GM12878 (cell line): ENCODE measurements at regions not wholly inside any gene's neighbourhood (a gene's known extent, or its start where the extent isn't known, plus 50 kb on each side); places are given as distances from the start of the nearest gene placed in this dataset.

Experiments
- ATAC-seq: fragments of 200-7000 bp; cut with Tn5 transposase; 3 replicates; pipeline ENCODE4 v1.9.1; 2020; ENCODE audit warnings: mild to moderate bottlenecking, moderate library complexity
- BruUV-seq: library from RNA; stranded (reverse); fragments of 400-500 nt; replicated peaks from 2 replicates; lab custom pipeline; 2021; lab: Mats Ljungman, UMichigan
- CTCF ChIA-PET: fragments of 300-600 bp; sonication (Branson Sonifier 250); formaldehyde crosslinking; extraction: SDS; loops from one replicate; lab custom pipeline; 2021; ENCODE audit warnings: inconsistent platforms; lab: Yijun Ruan, JAX
- POLR2A ChIA-PET: fragments of 350-600 bp; formaldehyde crosslinking; extraction: SDS; loops from one replicate; lab custom pipeline; 2021; ENCODE audit warnings: inconsistent platforms; lab: Charles Lee
- RAD21 ChIA-PET: fragments of 300-600 bp; sonication (Branson Sonifier 250); formaldehyde crosslinking; loops from one replicate; lab custom pipeline; 2023; ENCODE audit warnings: antibody characterized with exemption; ENCODE audit not compliant: unreplicated experiment; lab: Charles Lee
- SMC1A ChIA-PET: fragments of 300-600 bp; sonication (Branson Sonifier 250); formaldehyde crosslinking; loops from one replicate; lab custom pipeline; 2023; ENCODE audit not compliant: unreplicated experiment, uncharacterized antibody; lab: Charles Lee
- DNase-seq: peaks from one replicate; pipeline ENCODE4 v3.0.0-alpha.2; 2011; ENCODE audit warnings: low read depth, low spot score
- FAIRE-seq: peaks from 3 replicates; lab custom pipeline; 2011; peaks lifted over from hg19 to GRCh38; lab: Jason Lieb, UNC
- H2AFZ ChIP-seq: 2 replicates; pipeline ENCODE4 v1.6.0; 2011; ENCODE audit warnings: low read depth, low read length, control low read depth; ENCODE audit not compliant: control insufficient read depth
- H3K27ac ChIP-seq: 2 replicates; pipeline ENCODE4 v1.5.1; 2011; ENCODE audit warnings: control low read depth; ENCODE audit not compliant: control insufficient read depth, insufficient read depth
- H3K27me3 ChIP-seq, 2 experiments: replicated peaks in 1 of 2; 2 replicates each; pipeline versions ENCODE4 v1.6.0 to v1.6.1; 2011; ENCODE audit warnings: low read length in 1 of 2; ENCODE audit not compliant: control insufficient read depth in 2 of 2, insufficient read depth in 2 of 2
- H3K36me3 ChIP-seq, 2 experiments: 2 replicates each; pipeline ENCODE4 v1.5.1; 2011; ENCODE audit warnings: low read length in 1 of 2; ENCODE audit not compliant: control insufficient read depth in 2 of 2, insufficient read depth in 2 of 2
- H3K4me1 ChIP-seq: 2 replicates; pipeline ENCODE4 v1.6.1; 2011; ENCODE audit warnings: mild to moderate bottlenecking, low read length, moderate library complexity, mixed read lengths; ENCODE audit not compliant: control insufficient read depth, insufficient read depth
- H3K4me2 ChIP-seq: 2 replicates; pipeline ENCODE4 v1.6.0; 2011; ENCODE audit warnings: control low read depth; ENCODE audit not compliant: control insufficient read depth, insufficient read depth
- H3K4me3 ChIP-seq: fragments of 200-600 bp; sonication (generic); 2 replicates; pipeline ENCODE4 v1.5.1; 2016
- H3K79me2 ChIP-seq: 2 replicates; pipeline ENCODE4 v1.6.0; 2011; ENCODE audit warnings: low read length; ENCODE audit not compliant: control insufficient read depth, insufficient read depth
- H3K9ac ChIP-seq: 2 replicates; pipeline ENCODE4 v1.8.0; 2011; ENCODE audit warnings: low read length, control low read depth, mixed read lengths; ENCODE audit not compliant: control insufficient read depth, insufficient read depth
- H3K9me3 ChIP-seq: replicated peaks from 3 replicates; pipeline ENCODE4 v1.5.1; 2011; ENCODE audit warnings: mild to moderate bottlenecking, low read length; ENCODE audit not compliant: control insufficient read depth, insufficient read depth
- H4K20me1 ChIP-seq: 2 replicates; pipeline ENCODE4 v1.6.0; 2011; ENCODE audit not compliant: control insufficient read depth, insufficient read depth
- CBFB ChIP-seq: IDR thresholded peaks from 2 replicates; pipeline ENCODE4 v1.6.1; 2016; ENCODE audit warnings: antibody characterized with exemption, low read depth
- E2F4 ChIP-seq: IDR thresholded peaks from 2 replicates; pipeline ENCODE4 v1.6.1; 2012; ENCODE audit warnings: low read depth, low read length, improper control_type of control experiment
- ESRRA ChIP-seq: IDR thresholded peaks from 2 replicates; pipeline ENCODE4 v1.6.1; 2012; ENCODE audit warnings: mild to moderate bottlenecking, low read length, improper control_type of control experiment
- FOS ChIP-seq: IDR thresholded peaks from 3 replicates; pipeline ENCODE4 v1.6.1; 2011; ENCODE audit warnings: borderline replicate concordance; ENCODE audit not compliant: insufficient read length; ENCODE audit errors: extremely low read depth
- FOXK2 ChIP-seq: fragments of 450-650 bp; IDR thresholded peaks from 2 replicates; pipeline ENCODE4 v1.6.1; 2017; ENCODE audit warnings: mild to moderate bottlenecking, moderate library complexity
- HCFC1 ChIP-seq: fragments of 150-350 bp; IDR thresholded peaks from 2 replicates; pipeline ENCODE4 v1.6.1; 2014; ENCODE audit warnings: low read length
- HDAC6 ChIP-seq: fragments of 200-600 bp; sonication (generic); IDR thresholded peaks from one replicate; pipeline ENCODE4 v1.8.0; 2017; ENCODE audit warnings: antibody characterized with exemption; ENCODE audit not compliant: unreplicated experiment
- HDGF ChIP-seq: fragments of 450-650 bp; IDR thresholded peaks from 2 replicates; pipeline ENCODE4 v1.6.1; 2016; ENCODE audit warnings: antibody characterized with exemption
- HSF1 ChIP-seq: fragments of 150-350 bp; IDR thresholded peaks from 2 replicates; pipeline ENCODE4 v1.6.1; 2014; ENCODE audit warnings: mild to moderate bottlenecking, low read depth, low read length
- IRF3 ChIP-seq: fragments of 450-650 bp; IDR thresholded peaks from 2 replicates; pipeline ENCODE4 v1.6.1; 2014; ENCODE audit warnings: mild to moderate bottlenecking
- MAX ChIP-seq: IDR thresholded peaks from 2 replicates; pipeline ENCODE4 v1.6.1; 2012; ENCODE audit warnings: low read depth, low read length, improper control_type of control experiment
- NFYB ChIP-seq: IDR thresholded peaks from 2 replicates; pipeline ENCODE4 v1.6.1; 2011; ENCODE audit warnings: low read depth, mild to moderate bottlenecking, low read length, improper control_type of control experiment, moderate library complexity; ENCODE audit not compliant: insufficient read depth
- NRF1 ChIP-seq: conservative IDR thresholded peaks from 2 replicates; pipeline ENCODE4 v1.6.1; 2011; ENCODE audit warnings: mild to moderate bottlenecking, low read depth, low read length, improper control_type of control experiment
- POLR2AphosphoS2 ChIP-seq: IDR thresholded peaks from 2 replicates; pipeline ENCODE4 v1.6.1; 2011; ENCODE audit warnings: low read depth, mild to moderate bottlenecking, low read length, improper control_type of control experiment, moderate library complexity
- REST ChIP-seq: IDR thresholded peaks from 2 replicates; pipeline ENCODE4 v1.6.1; 2012; ENCODE audit warnings: mild to moderate bottlenecking, low read depth, low read length
- STAT1 ChIP-seq: fragments of 450-650 bp; conservative IDR thresholded peaks from 2 replicates; pipeline ENCODE4 v1.6.1; 2014; ENCODE audit warnings: antibody characterized with exemption, mild to moderate bottlenecking
- WGBS: methylation state at CpG from one replicate; pipeline ENCODE4 v1.1.6; 2016; ENCODE audit warnings: low lambda C conversion rate; ENCODE audit not compliant: insufficient replicate concordance, insufficient coverage; ENCODE audit errors: missing lambda C conversion rate; 5-methylcytosine and 5-hydroxymethylcytosine counted together
- in situ Hi-C: fragments of 300-500 bp; cut with MboI; formaldehyde crosslinking; loops from 9 replicates; pipeline ENCODE4 v1.14.3; 2018; ENCODE audit warnings: mixed read lengths
- intact Hi-C: fragments of 100-400 bp; cut with micrococcal nuclease; formaldehyde crosslinking; loops from one replicate; pipeline ENCODE4 v1.14.2; 2022; ENCODE audit not compliant: unreplicated experiment

GRCh38 chr2:236685979-236686520, 116.4 kb downstream of the ACKR3 start:
- H3K79me2 ChIP-seq: no peaks in the 10 kb centered on the region
- POLR2A ChIA-PET: no interaction called here
- H2AFZ ChIP-seq: no peak overlapping the region
- RAD21 ChIA-PET: no interaction called here
- SMC1A ChIA-PET: no interaction called here
- H3K27me3 ChIP-seq: peaks cover 0 to 4% of the 10 kb centered on the region in 2 experiments; a peak in 2 of 4 replicates
- H3K36me3 ChIP-seq: no peaks in the 10 kb centered on the region
- WGBS: 30% methylated on average over 11 of the region's 11 CpGs
- TF ChIP-seq IRF3: no peak
- TF ChIP-seq HSF1: no peak
- TF ChIP-seq HCFC1: no peak
- no peak for TF ChIP-seq HDGF
- no peak for TF ChIP-seq POLR2AphosphoS2
- TF ChIP-seq ESRRA: no peak
- TF ChIP-seq NRF1: no peak
- TF ChIP-seq E2F4: no peak
- no peak for TF ChIP-seq NFYB
- no peak for TF ChIP-seq STAT1
- no peak for TF ChIP-seq REST
- TF ChIP-seq CBFB: no peak
- TF ChIP-seq FOXK2: no peak
- TF ChIP-seq HDAC6: no peak
- TF ChIP-seq MAX: no peak
- no peak for TF ChIP-seq FOS
- FAIRE-seq (no peak), DNase-seq (no peak), ATAC-seq (no peak)
- intact Hi-C loops (no loop called here), in situ Hi-C loops (no loop called here)
- H4K20me1 ChIP-seq: no peaks in the 10 kb centered on the region
- H3K9ac ChIP-seq: no peak overlapping the region
- H3K4me3 ChIP-seq: no peak overlapping the region
- no TSS peak for BruUV-seq
- H3K27ac ChIP-seq: no peak overlapping the region
- CTCF ChIA-PET: no interaction called here
- no peaks in the 10 kb centered on the region for H3K9me3 ChIP-seq
- H3K4me2 ChIP-seq: no peak overlapping the region
- H3K4me1 ChIP-seq: no peaks in the 10 kb centered on the region
